Kidney glomerular epithelial cell (primary cell): ENCODE measurements at regions not wholly inside any gene's neighbourhood (a gene's known extent, or its start where the extent isn't known, plus 50 kb on each side); places are given as distances from the start of the nearest gene placed in this dataset.
"Not testable (repeated sequence)": the region's sequence is repeated elsewhere in the genome, so short reads cannot be mapped to it uniquely, and the experiment has no call there.

Experiments used
- DNase-seq: peaks from one replicate; lab custom pipeline; 2025; lab: John Stamatoyannopoulos, UW

GRCh38 chr12:92261692-92262091, 116.0 kb upstream of the BTG1 start:
- no peak for DNase-seq

DNA sequence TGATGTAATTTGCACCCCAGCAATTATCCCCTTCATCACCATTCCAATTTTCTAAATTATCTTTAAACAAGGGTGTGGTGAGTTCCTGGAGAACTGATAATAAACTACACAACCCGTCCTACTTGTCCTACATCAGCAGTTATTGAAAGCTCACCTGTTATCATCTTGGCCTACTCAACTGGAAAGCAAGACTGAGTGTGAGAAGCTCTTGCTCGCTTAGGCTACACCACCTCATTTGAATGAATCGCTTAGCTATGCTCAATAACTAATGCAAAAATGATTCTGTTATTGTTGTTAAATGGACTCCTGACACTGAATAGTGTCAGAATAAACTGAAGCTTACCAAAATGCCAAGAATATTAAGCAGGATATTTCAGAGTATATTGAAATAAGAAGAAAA, 115.4 kb upstream of the BTG1 start:
- DNase-seq: no peak

GRCh38 chr12:92259696-92260251, 114.1 kb upstream of the BTG1 start:
- DNase-seq: no peak

DNA sequence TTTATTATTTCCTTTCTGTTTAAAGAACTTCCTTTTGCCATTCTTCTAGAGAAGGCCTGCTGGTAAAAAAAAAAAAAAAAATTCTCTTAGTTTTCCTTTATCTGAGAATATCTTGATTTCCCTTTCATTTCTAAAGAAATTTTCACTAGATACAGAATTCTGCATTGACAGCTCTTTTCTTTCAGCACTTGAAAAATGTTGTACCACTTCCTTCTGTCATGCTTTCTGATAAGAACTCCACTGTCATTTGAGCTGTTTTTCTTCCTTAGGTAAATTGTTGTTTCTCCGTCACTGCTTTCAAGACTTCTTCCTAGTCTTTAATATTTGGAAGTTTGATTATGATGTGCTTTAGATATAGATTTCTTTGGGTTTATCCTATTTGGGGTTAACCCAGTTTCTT, 113.6 kb upstream of the BTG1 start:
- no peak for DNase-seq

GRCh38 chr12:92257261-92257660, 111.6 kb upstream of the BTG1 start:
- no peak for DNase-seq

- DNase-seq: no peak
These were observed 110.1 kb upstream of the BTG1 start for GRCh38 chr12:92255741-92256140.

- no peak for DNase-seq
These were observed 107.7 kb upstream of the BTG1 start for GRCh38 chr12:92253301-92253700.

GRCh38 chr12:92248977-92249376, 103.3 kb upstream of the BTG1 start:
- DNase-seq: no peak

DNA sequence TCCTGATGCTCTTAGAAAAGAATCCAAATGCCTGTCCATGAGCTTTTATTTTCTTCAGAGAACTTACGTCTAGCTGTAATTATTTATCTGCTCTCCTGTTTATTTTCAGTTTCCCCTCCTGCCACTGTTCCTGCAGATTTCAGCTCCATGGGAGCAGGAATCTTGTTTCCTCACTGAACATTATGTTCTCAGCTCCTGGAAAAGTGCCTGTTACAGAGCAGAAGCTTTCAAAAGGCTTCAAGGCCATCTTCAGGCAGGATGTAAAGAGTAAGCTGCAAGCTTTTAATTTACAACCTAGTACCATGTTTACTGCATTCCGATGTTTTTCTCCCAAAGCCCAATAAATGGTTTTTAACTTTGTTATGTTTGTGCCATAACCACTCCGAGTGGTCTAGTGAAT, 98.4 kb upstream of the BTG1 start:
- DNase-seq: no peak

DNA sequence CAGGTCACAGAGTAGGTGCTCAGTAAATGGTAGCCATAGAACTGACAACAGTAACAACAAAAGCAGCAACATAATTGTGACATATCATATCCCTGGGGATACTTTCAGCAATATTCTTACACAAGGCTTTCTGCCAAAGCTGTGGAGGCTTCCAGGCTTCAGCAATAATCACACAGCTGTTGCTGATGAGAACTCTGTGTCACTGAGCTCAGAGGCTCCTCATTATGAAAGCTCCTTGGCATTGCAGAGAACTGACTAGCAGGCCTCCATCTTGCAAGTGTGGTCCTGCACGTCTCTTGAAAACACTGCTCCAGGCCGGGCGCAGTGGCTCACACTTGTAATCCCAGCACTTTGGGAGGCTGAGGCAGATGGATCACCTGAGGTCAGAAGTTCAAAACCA, 97.3 kb upstream of the BTG1 start:
- DNase-seq: no peak

DNA sequence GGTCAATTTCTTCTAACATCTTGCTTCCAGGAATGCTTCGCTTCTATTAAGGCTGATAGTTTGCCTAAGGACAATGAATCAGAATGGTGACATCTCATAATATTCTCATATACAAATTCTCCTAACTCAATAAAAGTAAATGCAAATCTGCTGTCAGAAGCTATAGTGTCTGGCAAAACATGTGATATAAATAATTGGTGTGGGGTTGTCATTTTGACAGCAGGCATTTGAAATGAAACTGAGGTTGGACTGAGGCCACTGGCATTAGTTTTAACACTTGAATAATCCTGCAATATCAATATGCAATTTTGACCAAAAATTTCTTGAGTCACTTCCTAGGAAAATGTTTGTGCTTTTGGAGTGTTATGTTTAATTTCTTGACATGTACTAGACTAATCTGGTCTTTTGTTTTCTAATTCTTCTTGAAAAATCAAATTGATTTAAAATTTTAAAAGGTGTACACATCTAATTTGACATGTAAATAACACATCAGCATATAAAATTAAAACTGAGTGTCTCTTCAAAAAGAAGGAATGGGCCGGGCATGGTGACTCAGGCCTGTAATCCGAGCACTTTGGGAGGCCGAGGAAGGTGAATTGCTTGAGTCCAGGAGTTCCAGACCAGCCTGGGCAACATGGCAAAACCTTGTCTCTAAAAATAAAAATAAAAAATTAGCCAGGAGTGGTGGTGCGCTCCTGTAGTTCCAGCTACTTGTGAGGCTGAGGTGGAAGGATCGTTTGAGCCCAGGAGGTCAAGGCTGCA, 92.3 kb upstream of the BTG1 start:
- DNase-seq: no peak

DNA sequence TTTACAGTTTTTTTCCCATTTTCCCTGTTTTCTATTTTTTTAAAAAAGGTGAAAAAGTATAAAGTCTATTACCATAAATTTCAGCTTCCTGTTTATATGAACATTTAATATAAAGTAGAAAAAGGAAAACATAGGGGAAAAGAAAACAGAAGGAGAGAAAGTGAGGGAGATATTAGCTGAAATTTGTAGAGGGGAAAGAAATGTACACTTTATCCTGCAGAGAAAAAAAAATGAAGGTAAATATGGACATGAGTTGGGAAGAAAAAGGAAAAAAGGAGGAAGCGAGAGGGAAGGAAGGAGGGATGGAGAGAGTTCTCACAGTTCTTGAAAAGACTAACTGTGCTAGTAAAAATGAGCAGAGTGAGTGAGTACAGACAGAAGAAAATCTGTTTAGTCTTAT, 91.6 kb upstream of the BTG1 start:
- no peak for DNase-seq

DNA sequence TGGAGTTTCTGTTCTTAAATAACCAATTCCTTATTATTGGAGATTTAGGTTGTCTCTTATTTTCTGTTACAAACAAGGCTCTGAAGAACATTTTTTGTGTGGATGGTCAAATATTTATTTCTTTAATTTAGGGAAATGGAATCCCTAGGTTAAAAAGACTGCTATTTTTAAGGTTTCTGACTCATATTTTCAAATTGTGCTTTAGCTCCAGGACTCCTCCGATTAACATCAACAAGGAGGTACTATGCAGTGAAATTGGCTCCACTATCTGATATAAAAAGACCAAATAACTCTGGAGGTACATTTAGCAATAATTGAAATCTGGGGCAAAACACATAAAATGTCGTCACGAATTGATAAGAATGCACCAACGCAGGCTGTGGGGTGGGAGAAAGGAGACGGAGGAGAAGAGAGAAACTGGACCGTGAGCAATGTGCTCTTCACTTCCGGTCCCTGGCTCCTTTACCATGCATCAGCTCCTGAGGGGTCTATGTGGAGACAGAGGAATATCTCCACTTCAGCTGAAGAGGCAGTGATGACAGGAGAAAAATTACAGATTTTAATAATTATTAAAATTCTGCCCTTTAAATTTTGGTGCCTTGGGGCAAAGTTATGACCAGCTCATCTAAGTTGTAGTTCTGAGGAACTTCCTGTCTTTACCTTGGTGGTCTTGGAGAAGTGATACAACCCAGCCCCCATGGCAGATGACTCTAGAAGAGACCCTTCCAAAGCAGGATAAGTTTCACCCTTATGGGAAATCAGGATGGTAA, 90.2 kb upstream of the BTG1 start:
- no peak for DNase-seq

- DNase-seq: no peak
These were observed 88.9 kb upstream of the BTG1 start for GRCh38 chr12:92234533-92234932.

- no peak for DNase-seq
These were observed 87.8 kb upstream of the BTG1 start for GRCh38 chr12:92233346-92234015.

GRCh38 chr12:92232371-92232932, 86.8 kb upstream of the BTG1 start:
- DNase-seq: not testable (repeated sequence)

DNA sequence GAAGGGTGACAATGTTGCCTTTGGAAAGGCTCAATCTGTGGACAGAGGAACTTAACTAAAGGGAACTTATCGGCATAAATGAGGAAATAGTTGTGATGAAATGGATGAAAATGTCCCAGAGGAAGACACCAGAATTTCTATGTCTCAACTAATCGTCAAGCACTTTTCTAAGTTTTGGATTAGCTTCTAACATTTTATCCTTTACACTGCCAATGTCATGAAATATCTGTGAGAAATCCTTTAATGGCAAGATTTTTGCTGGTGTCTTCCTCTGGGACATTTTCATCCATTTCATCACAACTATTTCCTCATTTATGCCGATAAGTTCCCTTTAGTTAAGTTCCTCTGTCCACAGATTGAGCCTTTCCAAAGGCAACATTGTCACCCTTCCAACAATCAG, 86.3 kb upstream of the BTG1 start:
- not testable (repeated sequence) for DNase-seq

DNA sequence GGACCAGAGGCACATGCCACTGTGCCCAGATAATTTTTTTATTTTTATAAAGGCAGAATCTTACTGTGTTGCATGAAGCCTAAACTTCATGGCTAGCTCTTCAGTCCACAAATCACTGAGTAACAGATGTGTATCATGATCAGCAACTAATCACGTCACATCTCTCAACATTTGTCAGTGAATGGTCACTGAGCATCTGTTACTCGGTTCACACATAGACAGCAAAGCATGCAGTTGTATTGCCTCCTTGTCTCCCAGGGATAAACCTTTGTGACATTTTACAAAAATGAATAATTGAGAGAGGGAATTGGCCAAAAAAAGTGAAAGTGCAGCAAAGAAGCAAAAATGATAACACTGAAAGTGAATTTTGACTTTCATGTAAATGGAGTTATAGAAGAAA, 85.9 kb upstream of the BTG1 start:
- DNase-seq: not testable (repeated sequence)

DNA sequence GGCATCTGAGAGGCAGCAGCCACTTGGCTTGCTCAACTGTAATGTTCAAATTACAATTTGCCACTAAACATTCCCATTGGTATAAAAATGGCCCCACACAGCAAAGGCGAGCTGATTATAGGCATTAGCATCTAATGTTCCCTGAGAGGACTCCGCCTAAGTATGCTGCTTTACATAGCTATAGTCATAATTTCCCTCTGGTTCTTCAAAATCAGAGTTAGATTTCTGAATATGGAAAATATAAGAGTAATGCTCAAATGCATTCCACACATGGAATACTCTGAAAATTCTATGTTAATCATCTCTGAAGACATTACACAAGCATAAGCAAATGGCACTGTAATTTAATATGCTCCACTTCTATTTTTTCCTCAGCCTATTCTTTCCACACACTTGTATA, 83.7 kb upstream of the BTG1 start:
- DNase-seq: no peak

- DNase-seq: no peak
These were observed 81.3 kb upstream of the BTG1 start for GRCh38 chr12:92226961-92227360.

DNA sequence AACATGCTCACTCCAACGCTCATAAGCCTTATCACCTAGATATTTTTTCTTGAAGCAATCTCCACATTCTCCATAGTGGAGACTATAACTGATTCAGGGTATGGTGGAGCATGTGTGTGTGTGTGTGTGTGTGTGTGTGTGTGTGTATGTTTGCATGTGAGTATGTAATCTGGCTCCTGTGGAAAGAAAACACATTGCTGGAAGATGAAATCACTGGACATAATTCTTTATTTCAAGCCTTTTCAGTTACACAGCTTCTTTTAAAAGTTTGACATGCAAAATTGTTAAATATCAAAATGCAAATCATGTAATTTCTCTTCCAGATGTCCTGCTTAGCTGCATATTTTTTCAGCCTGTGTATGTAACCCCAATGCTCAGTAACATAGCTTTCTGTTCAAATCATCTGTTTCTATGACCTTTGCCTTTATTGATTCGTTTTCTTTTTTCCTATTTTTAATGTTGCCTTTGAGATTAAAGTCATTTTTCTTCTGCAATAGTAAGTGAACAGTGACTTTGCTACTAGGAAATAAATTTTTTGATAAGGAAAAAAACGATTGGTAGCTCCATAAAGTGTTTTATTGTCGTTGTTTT, 80.5 kb upstream of the BTG1 start:
- no peak for DNase-seq
